ENCODE measurements at regions not wholly inside any gene's neighbourhood (a gene's known extent, or its start where the extent isn't known, plus 50 kb on each side); places are given as distances from the start of the nearest gene placed in this dataset.

DNA sequence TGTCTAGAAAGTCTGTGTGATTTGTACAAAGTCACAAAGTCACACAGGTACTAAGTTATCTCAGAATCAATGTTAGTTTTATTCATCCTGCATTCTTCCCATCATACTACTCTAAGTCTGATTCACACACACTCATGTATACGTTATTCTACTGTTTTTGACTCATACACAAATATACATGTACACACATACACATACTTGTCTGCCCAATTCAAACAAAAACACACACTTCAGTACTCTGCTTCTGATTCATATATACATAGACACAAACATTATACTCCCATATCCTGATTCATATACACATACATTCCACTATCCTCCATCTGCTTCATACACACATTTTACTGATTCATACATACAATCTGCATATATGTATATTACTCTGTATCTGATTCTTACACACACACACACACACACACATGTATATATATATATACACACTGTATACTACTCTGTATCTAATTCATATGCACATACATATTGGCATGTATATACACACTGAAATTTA lies 69.3 kb downstream of the KLF12 start:
- Histone ChIP-seq H3K4me3 (ENCODE audit: low read depth in 1 of 2, low read length in 2 of 2) (no peak overlapping the region), H3K4me1 (ENCODE audit: insufficient read depth, low read length) (peaks cover 50% of the 10 kb centered on the region), H3K27ac (ENCODE audit: low read depth, low read length) (no peak overlapping the region), H3K27me3 (ENCODE audit: control insufficient read depth in 1 of 2, insufficient read depth in 2 of 2, low read length in 2 of 2) (no peaks in the 10 kb centered on the region), H3K9me3 (ENCODE audit: low read length) (no peaks in the 10 kb centered on the region), H3K36me3 (ENCODE audit: insufficient read depth, low read length) (no peaks in the 10 kb centered on the region), H3K9ac (ENCODE audit: low read length) (no peak overlapping the region)

DNA sequence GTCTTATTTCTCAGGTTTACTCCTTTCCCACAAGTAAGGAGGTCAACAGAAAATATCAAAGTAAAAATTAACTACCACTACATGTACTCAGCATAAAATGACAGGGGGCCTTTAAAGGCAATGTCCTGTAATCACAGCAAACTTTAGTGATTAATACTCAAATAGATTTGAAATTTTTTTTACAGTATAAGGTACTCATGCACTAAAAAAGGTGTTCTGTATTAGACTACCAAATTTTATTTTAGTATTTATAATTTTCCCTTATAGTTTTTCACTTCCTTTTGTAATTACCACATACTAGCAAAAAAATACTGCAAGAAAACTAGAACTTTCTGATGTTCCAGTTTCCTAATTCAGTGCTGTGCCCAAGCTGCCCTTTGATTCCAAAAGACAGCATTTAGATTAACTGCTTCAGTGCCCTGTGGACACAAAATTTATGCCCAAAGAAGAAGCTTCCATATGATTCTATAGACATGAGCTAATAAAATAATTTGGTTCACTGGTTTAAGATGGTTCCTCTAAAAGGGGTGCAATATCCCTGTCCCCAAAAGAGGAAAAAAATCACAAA lies 70.6 kb downstream of the KLF12 start:
- Histone ChIP-seq H3K36me3 (ENCODE audit: insufficient read depth, low read length) (no peaks in the 10 kb centered on the region), H3K4me3 (ENCODE audit: low read depth in 1 of 2, low read length in 2 of 2) (peak overlapping the region in 1 of 2 donors; percentile 47), H3K9me3 (ENCODE audit: low read length) (no peaks in the 10 kb centered on the region), H3K4me1 (ENCODE audit: insufficient read depth, low read length) (peaks cover 50% of the 10 kb centered on the region), H3K27ac (ENCODE audit: low read depth, low read length) (peak overlapping the region; percentile 45), H3K27me3 (ENCODE audit: control insufficient read depth in 1 of 2, insufficient read depth in 2 of 2, low read length in 2 of 2) (no peaks in the 10 kb centered on the region), H3K9ac (ENCODE audit: low read length) (peak overlapping the region; percentile 27)

DNA sequence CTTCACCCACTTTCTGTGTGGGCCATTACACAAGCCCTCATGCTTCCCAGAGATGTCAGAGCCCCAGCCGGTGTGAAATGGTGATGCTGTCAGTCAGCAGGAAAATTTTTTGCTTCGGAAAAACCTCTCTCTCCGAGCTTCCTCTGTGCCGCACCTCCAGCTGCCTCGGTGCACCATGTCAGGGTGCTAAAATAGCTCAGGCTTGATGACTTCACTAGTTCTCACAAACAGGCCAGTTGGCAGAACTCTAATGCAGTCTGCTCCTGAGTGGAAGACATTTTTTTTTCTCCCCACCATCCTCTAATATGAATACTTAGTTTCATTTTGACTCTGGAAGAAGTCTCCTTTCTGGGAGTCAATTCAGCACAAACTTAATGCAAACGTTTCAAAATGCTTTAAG lies 71.3 kb downstream of the KLF12 start:
- no peaks in the 10 kb centered on the region for H3K27me3 ChIP-seq (ENCODE audit: control insufficient read depth in 1 of 2, insufficient read depth in 2 of 2, low read length in 2 of 2)
- H3K4me3 ChIP-seq (ENCODE audit: low read depth in 1 of 2, low read length in 2 of 2): peak overlapping the region; percentile 13 to 47
- H3K9me3 ChIP-seq (ENCODE audit: low read length): no peaks in the 10 kb centered on the region
- H3K4me1 ChIP-seq (ENCODE audit: insufficient read depth, low read length): peaks cover 50% of the 10 kb centered on the region
- H3K36me3 ChIP-seq (ENCODE audit: insufficient read depth, low read length): no peaks in the 10 kb centered on the region
- peak overlapping the region; percentile 45 for H3K27ac ChIP-seq (ENCODE audit: low read depth, low read length)
- peak overlapping the region; percentile 27 for H3K9ac ChIP-seq (ENCODE audit: low read length)

DNA sequence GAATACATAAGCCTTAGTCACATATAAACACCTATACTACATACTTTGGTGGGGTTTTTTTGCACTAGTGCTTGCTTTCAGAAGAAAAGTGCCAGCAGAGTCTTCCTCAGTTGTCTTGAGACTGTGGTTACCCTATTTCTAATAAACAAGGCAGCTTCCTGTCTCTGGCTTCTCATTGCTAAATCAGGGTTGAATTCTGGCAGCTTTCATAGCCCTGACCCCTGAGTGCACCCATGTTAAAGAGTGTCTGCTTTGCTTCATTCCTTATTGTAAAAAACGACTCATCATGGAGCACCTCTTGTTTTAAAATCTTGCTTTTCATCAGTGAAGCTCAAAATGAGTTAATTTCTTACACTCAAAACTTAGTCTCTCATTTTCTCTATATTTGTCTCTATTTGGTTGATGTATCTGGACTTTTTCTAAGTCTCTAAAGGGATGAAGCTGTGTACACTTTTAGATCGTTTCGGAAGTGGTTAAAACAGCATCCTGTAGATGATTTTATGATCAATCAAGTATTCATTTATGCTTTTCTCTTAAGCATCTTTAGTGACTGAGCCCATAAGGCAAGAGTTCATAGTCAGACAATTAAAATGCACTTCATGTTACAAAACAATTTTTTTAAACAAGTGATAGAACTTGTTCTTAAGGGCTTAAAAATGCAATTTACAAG lies 72.1 kb downstream of the KLF12 start:
- Histone ChIP-seq H3K9me3 (ENCODE audit: low read length) (no peaks in the 10 kb centered on the region), H3K4me1 (ENCODE audit: insufficient read depth, low read length) (peaks cover 44% of the 10 kb centered on the region), H3K27me3 (ENCODE audit: control insufficient read depth in 1 of 2, insufficient read depth in 2 of 2, low read length in 2 of 2) (no peaks in the 10 kb centered on the region), H3K9ac (ENCODE audit: low read length) (peak overlapping the region; percentile 27), H3K27ac (ENCODE audit: low read depth, low read length) (no peak overlapping the region), H3K4me3 (ENCODE audit: low read depth in 1 of 2, low read length in 2 of 2) (peak overlapping the region in 1 of 2 donors; percentile 47), H3K36me3 (ENCODE audit: insufficient read depth, low read length) (no peaks in the 10 kb centered on the region)

DNA sequence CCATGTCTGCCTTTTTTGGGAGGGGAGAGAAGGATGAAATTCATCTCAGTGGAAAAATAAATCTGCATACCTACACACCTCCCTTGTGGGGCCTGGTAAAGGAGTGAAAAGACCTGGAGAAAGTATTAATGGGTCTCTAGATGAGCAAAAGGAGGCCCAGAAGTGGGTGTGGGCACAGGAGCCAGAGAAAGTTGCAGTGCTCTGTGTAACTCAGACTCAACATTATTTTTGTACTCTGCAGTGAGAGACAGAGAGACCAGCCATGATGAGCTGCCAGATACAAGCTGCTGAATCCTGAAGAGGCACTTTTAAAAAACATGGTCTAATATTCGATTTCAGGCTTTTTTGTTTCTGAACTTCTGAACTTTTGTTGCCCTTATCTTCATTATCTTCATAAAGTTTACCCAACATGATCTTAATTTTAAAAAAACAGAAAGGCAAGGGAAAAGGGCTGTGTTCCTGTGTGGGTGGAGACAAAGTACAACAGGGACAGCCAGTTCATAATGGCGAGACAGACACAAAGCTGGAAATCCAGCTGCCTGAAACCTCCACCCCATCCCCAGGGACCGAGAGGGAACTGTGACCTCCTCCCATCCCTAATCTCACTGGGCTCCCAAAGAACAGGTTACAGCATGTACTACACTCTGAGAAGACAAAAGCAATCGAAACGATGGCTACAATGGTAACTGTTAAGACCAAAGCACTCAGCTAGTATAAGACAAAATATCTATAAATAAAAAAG lies 77.2 kb downstream of the KLF12 start:
- Histone ChIP-seq H3K9ac (ENCODE audit: low read length) (no peak overlapping the region), H3K4me1 (ENCODE audit: insufficient read depth, low read length) (peaks cover 23% of the 10 kb centered on the region), H3K36me3 (ENCODE audit: insufficient read depth, low read length) (no peaks in the 10 kb centered on the region), H3K4me3 (ENCODE audit: low read depth in 1 of 2, low read length in 2 of 2) (no peak overlapping the region), H3K27me3 (ENCODE audit: control insufficient read depth in 1 of 2, insufficient read depth in 2 of 2, low read length in 2 of 2) (no peaks in the 10 kb centered on the region), H3K9me3 (ENCODE audit: low read length) (no peaks in the 10 kb centered on the region), H3K27ac (ENCODE audit: low read depth, low read length) (no peak overlapping the region)

DNA sequence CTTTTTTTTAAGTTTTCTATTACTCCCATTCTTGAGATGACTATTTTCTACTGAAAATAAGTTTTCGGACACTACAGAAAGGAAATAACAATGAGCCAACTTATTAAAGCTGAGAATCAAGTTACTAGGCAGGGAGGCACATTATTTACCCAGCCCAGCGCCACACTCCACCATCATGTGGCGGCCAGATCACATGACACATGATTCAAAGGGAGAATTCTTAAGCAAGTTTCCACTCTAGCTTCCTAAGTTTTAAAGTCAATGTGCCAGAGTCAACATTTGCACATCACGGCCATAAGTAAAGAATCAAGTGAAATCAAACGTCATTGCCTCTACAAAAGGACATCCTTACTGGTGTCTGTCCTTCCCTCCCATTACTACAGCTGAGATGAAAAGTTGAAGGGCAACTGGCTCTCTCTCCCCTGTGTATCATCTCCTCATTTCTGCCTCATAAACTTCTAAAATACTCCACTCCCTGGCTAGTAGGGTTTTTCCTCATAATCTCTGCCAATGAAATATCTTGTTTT lies 81.7 kb downstream of the KLF12 start:
- Histone ChIP-seq H3K36me3 (ENCODE audit: insufficient read depth, low read length) (no peaks in the 10 kb centered on the region), H3K9ac (ENCODE audit: low read length) (no peak overlapping the region), H3K27me3 (ENCODE audit: control insufficient read depth in 1 of 2, insufficient read depth in 2 of 2, low read length in 2 of 2) (no peaks in the 10 kb centered on the region), H3K27ac (ENCODE audit: low read depth, low read length) (no peak overlapping the region), H3K4me3 (ENCODE audit: low read depth in 1 of 2, low read length in 2 of 2) (no peak overlapping the region), H3K4me1 (ENCODE audit: insufficient read depth, low read length) (peaks cover 21% of the 10 kb centered on the region), H3K9me3 (ENCODE audit: low read length) (no peaks in the 10 kb centered on the region)

DNA sequence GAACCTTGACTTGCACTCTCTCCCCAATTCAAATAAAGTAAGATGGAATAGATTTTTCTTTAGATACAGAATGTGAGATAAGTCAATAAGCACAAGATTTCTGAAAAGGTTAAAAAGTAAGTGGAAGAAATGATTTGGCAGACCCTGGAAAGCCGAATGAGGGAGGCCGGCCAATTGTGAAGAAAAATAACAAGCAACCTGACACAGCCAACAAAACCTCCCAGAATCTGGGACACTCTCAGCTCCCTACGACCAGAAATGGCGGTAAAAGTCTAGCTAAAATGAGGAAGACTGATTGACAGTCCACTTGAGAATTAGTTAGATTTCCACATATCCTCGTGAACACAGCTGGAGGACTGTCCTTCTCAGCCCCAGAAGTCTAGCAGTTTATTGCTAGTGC lies 85.4 kb downstream of the KLF12 start:
- Histone ChIP-seq H3K9ac (ENCODE audit: low read length) (no peak overlapping the region), H3K36me3 (ENCODE audit: insufficient read depth, low read length) (no peaks in the 10 kb centered on the region), H3K4me3 (ENCODE audit: low read depth in 1 of 2, low read length in 2 of 2) (no peak overlapping the region), H3K27ac (ENCODE audit: low read depth, low read length) (no peak overlapping the region), H3K27me3 (ENCODE audit: control insufficient read depth in 1 of 2, insufficient read depth in 2 of 2, low read length in 2 of 2) (no peaks in the 10 kb centered on the region), H3K9me3 (ENCODE audit: low read length) (no peaks in the 10 kb centered on the region), H3K4me1 (ENCODE audit: insufficient read depth, low read length) (peaks cover 13% of the 10 kb centered on the region)

DNA sequence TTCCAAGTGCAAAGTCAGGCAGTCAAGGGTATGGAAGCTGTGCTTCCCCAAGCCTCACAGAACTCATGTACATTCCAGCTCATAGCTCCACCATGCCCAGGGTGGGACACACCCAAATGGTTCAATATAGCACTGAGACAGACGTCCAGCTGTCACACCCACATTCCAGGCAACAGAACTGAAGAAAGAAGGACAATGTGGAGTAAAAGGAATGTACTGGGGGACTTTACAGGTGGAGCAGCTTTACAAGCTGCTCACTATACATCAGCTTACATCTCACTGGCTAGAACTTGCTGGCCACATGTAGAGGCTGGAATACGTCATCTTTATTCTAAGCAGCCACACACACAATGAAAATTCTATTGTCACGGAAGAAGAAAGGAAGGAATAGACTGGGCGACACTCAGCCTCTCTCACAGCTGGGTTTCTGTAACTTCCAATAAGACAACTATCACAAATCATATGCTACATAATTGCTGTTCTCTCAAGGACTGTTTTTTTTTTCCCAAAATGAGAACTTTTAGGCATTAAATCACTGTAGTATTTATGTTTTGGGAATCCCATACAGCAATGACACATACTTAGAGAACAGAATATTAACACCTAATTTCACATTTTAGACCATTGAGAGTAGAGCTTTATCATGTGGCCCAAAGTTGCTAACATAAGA lies 86.1 kb downstream of the KLF12 start:
- Histone ChIP-seq H3K4me3 (ENCODE audit: low read depth in 1 of 2, low read length in 2 of 2) (no peak overlapping the region), H3K27ac (ENCODE audit: low read depth, low read length) (no peak overlapping the region), H3K36me3 (ENCODE audit: insufficient read depth, low read length) (no peaks in the 10 kb centered on the region), H3K9me3 (ENCODE audit: low read length) (no peaks in the 10 kb centered on the region), H3K9ac (ENCODE audit: low read length) (no peak overlapping the region), H3K4me1 (ENCODE audit: insufficient read depth, low read length) (peaks cover 13% of the 10 kb centered on the region), H3K27me3 (ENCODE audit: control insufficient read depth in 1 of 2, insufficient read depth in 2 of 2, low read length in 2 of 2) (no peaks in the 10 kb centered on the region)

DNA sequence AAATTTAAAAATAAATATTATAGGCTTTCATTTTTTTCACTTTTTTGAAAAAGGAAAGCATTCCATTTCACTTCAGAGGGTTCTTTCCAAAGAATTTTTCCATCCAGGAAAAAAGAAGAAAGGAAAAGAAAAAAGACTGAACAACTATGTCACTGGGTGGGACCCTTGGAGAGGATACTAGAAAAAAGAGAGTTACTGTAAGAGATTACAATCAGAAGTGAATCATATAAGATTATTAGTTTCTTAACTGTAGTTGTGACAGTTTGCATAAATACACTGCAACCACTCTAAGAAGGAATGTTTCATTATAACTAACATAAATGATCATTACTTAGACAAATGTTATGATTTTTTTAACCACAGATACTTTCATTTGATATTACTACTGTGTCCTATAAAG lies 87.8 kb downstream of the KLF12 start:
- H3K9ac ChIP-seq (ENCODE audit: low read length): no peak overlapping the region
- peaks cover 13% of the 10 kb centered on the region for H3K4me1 ChIP-seq (ENCODE audit: insufficient read depth, low read length)
- H3K9me3 ChIP-seq (ENCODE audit: low read length): no peaks in the 10 kb centered on the region
- no peak overlapping the region for H3K4me3 ChIP-seq (ENCODE audit: low read depth in 1 of 2, low read length in 2 of 2)
- H3K36me3 ChIP-seq (ENCODE audit: insufficient read depth, low read length): no peaks in the 10 kb centered on the region
- no peaks in the 10 kb centered on the region for H3K27me3 ChIP-seq (ENCODE audit: control insufficient read depth in 1 of 2, insufficient read depth in 2 of 2, low read length in 2 of 2)
- H3K27ac ChIP-seq (ENCODE audit: low read depth, low read length): no peak overlapping the region

DNA sequence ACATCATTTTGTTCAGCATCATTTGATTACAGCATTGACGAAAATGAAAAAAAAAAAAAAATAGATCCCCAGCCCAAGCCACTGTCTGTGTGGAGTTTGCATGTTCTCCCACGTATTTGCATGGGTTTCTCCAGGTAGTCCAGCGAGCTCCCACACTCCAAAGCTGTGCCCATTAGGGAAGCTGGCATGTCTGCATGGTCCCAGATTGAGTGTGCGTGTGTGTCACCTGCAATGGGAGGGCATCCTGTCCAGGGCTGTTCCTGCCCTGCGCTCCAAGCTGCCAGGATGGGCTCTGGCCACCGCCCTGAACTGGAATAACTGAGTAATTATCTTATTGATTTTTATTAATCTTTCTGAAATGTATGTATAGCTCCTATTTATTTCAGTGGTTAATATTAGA lies 88.6 kb downstream of the KLF12 start:
- no peaks in the 10 kb centered on the region for H3K27me3 ChIP-seq (ENCODE audit: control insufficient read depth in 1 of 2, insufficient read depth in 2 of 2, low read length in 2 of 2)
- no peak overlapping the region for H3K27ac ChIP-seq (ENCODE audit: low read depth, low read length)
- H3K4me1 ChIP-seq (ENCODE audit: insufficient read depth, low read length): peaks cover 13% of the 10 kb centered on the region
- H3K4me3 ChIP-seq (ENCODE audit: low read depth in 1 of 2, low read length in 2 of 2): no peak overlapping the region
- no peak overlapping the region for H3K9ac ChIP-seq (ENCODE audit: low read length)
- H3K9me3 ChIP-seq (ENCODE audit: low read length): no peaks in the 10 kb centered on the region
- H3K36me3 ChIP-seq (ENCODE audit: insufficient read depth, low read length): no peaks in the 10 kb centered on the region

DNA sequence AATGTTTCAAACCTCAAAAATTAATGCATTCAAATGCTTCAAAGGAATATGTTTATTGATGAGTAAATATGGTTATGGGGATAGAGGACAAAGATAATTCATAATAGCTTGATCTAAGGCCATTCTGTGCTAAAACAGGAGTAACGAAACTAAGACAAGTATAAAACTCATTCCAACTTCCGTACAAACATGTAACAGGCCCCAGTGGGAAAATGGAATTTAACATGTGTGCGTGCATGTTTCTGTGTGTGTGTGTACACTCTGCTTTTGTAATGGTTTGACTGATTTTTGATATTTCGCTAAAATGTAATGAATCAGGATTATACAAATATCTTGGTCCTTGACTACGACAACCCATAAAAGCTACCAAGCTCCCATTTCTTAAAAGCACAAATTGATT lies 91.0 kb downstream of the KLF12 start:
- Histone ChIP-seq H3K27me3 (ENCODE audit: control insufficient read depth in 1 of 2, insufficient read depth in 2 of 2, low read length in 2 of 2) (no peaks in the 10 kb centered on the region), H3K9me3 (ENCODE audit: low read length) (no peaks in the 10 kb centered on the region), H3K27ac (ENCODE audit: low read depth, low read length) (no peak overlapping the region), H3K4me1 (ENCODE audit: insufficient read depth, low read length) (peaks cover 8% of the 10 kb centered on the region), H3K36me3 (ENCODE audit: insufficient read depth, low read length) (no peaks in the 10 kb centered on the region), H3K9ac (ENCODE audit: low read length) (no peak overlapping the region), H3K4me3 (ENCODE audit: low read depth in 1 of 2, low read length in 2 of 2) (no peak overlapping the region)

Data from muscle layer of colon (tissue), 2 donors.